SKM-1 (cell line): ENCODE measurements at regions not wholly inside any gene's neighbourhood (a gene's known extent, or its start where the extent isn't known, plus 50 kb on each side); places are given as distances from the start of the nearest gene placed in this dataset.

Experiments used
- DNase-seq: peaks from one replicate; lab custom pipeline; 2025; ENCODE audit not compliant: unreplicated experiment; lab: John Stamatoyannopoulos, UW

DNA sequence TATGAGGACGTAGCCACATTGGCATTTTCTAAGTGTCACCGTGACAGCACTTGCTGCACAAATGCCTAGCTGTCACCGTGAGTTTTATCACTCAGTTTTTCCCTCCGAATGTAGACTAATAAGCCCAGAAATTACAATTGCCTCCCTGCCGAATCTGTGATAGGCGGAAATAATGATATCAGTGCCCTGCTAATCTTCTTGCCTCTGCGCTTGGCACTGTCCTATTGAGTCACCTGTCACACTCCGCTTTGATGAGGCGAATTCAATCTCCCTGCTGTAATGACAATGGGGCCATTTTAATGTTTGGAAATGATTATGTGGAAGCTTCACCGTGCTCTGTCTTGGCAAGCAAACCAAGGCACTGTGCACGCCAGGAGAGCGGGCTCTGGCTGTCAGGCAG lies 112.8 kb downstream of the LINC00237 start:
- no peak for DNase-seq

DNA sequence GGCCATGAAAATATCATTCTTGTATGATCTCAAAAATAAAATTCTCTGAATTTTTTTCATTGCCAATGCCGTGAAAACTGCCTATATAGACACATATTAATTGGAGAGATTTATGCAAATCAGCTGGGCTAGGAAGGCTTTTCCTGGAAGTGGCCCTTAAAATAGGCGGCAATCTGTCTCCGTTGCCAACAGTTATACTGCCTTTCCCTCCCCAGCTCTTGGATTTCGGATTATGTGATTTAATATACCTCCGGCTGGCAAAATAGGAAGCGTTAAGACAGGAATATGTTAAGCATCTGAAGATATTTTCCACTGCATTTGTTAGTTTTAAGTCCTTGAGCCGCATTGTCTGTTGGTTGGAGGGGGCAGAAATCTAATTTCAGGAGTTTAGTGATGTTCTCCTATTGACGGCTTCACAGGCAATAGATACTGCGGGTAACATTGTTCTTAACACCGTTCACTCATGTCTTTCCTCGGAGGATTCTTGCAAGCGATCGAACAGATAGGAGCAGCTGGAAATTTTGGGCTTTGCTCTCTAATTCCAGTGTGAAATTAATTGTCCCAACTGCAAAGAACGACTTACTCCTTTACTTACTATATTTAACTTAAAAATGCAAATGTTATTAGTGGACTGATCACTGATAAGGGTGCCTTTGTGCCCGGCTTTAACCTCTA lies 113.3 kb downstream of the LINC00237 start:
- no peak for DNase-seq

DNA sequence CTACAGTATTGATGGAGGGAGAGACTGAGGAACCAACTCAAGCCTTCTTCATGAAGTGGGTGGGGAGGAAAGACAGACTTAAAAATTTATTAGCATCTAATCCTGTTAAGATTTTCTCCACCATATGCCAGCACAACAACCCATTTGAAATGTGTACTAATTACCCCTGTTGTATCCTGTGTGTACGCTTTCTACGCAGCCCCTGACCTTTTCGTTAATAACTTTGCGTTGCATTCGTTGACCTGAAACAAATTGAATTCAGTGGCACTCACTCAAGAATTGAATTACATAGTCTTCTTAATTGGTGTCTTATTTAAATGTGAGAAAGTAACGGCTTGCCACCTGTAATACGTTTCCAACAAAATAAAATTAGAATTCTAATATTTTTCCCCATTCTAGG lies 113.9 kb downstream of the LINC00237 start:
- DNase-seq = no peak

DNA sequence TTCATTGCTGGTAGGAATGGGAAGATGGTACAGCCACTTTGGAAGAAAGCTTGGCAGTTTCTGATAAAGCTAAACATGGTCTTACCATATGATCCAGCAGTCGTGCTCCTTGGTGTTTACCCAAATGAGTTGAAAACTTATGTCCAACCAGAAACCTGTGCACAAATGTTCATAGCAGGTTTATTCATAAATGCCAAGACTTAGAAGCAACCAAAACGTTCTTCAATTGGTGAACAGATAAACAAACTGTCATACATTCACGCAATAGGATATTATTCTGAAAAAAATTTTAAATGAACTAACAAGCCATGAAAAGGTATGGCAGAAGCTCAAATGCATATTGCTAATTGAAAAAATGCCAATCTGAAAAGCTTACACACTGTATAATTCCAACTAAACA lies 117.1 kb downstream of the LINC00237 start:
- no peak for DNase-seq

DNA sequence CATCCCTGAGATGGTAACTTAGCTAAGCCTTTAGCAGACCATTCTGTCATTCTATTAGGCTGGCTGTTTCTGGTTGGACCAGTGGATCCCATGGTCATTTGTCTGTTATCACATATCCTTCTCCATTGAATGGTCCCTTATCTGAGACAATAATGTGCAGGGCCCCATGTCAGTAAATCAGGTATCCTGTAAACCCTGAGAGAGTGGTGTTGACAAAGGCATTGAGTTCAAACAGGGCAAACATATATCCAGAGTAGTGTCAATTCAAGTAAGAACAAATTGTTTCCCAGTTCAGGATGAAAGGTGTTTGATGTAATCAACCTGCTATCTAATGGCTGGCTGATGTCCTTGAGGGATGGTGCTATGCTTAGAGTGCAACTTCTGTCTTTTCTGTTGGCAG lies 126.2 kb downstream of the LINC00237 start:
- no peak for DNase-seq

DNA sequence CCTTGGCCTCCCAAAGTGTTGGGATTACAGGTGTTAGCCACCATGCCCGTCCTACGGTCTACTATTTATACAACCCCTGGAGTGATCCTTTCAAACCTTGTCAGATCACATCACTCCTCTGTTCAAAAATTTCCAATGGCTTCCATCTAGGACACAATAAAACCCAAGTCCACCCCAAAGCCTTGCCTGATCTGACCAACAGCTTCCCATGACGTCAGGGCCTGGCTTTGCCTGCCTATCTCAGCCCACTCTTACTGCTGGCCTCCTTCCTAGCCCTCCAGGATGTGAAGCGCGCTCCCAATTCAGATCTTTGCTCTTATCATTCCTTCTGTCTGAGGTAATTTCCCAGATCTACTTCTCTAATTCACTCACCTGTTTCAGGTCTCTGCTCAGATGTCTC lies 128.4 kb downstream of the LINC00237 start:
- DNase-seq = no peak

DNA sequence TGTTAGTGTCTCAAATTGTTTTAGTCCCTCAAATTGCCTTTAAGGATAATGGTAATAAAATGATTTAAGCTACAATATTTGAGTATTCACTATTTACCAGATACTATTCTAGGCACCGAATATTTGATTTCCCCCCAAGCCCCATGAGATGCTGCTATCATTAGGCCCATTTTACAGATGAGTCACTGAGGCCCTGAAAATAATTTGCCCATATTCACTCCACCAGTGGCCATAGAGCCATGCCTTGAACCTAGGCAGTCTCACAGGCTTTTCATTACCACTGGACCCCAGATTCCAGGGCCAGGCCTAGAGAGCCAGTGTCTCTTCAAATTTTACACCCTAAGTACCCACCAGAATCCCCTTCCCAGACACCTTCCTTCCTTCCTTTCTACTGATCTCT lies 133.7 kb downstream of the LINC00237 start:
- no peak for DNase-seq

DNA sequence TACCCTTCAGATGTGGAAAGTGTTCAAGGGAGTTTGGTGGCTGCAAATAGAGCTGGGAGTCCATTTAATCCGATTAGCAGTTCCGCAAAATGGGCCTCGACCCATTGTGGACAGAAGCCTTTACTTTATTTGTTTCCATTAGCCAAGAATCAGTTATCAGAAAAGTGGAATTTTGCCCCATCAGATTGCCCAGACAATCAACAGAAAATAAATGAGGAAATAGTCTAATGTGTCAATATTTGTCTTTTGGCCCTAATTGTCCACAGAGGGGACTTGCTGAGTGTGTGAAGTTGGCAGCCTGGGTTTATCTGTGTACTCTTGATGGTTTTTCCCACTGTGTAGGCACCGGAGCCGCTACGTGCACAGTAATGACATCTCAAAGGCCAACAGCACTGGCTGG lies 134.3 kb downstream of the LINC00237 start:
- no peak for DNase-seq

DNA sequence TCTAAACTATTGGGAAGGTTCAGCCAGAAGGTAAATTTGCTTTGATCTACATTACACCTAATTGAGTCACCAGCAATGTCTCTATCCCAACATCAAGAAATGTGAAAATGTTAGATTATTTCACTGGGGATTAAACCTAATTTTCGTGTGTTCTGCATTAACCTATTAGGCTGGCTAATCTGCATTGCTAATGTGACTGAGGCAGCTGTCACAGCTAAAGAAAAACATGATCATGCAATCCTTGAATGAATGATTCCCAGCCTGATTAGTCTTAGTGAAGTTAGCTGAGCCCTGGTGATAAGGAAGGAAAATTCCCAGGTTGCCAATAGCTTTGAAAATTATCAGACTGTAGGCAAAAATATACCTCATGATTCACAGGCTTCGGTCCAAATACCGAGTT lies 135.3 kb downstream of the LINC00237 start:
- DNase-seq = no peak

DNA sequence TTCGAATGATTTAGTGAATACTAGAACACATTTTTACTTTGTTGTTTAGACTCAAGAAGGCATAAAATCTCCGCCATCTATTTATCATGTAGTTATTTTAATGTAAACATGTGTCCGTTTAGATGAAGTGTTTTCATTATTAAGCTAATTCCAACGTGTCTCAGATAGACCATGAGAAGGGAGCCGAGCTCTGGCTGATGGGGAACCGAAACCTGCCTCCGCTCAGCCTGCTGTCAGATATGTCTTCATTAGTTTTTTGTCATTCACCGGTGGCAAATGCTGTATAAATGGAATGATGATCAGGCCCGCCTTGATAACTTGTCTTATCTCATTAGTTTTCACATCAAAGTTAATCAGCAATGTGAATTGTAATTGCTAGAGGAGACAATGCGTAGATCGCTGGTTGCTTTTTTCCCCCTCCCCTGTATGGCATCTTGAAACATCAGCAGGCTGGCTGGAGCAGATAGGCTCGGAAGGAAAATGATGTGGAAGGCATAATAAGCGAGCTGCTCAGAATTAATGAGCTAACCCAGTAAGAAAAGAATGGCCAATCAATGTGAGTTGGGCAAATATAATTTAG lies 136.4 kb downstream of the LINC00237 start:
- DNase-seq = no peak

DNA sequence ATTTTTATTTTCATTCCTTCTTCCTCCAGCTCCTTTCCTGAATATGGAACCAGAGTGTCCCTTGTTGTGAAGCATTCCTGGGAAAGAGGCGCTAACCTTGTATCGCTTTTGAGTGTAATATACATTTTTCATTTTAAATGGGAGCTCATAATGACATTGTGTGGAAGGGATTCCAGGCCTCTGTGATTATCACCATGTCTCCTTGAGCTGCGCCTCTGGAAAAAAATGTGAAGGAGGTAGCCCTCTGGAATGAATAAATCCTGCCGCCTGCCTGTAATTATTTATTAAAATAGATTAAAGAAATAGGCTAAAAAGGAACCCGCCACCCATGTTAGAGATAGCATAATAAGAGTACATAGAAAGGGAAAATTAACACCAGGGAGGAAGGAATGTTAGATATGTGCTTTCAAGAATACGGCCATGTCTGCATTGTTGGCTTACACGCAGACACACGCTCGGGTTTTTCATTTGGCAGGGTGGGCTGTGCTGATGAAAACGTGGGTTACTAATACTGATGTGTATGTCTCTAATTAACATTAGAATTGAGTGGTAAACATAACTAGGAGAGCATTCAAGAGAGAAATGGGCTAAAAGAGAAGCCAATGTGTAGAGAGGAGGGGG lies 138.5 kb downstream of the LINC00237 start:
- DNase-seq = no peak

DNA sequence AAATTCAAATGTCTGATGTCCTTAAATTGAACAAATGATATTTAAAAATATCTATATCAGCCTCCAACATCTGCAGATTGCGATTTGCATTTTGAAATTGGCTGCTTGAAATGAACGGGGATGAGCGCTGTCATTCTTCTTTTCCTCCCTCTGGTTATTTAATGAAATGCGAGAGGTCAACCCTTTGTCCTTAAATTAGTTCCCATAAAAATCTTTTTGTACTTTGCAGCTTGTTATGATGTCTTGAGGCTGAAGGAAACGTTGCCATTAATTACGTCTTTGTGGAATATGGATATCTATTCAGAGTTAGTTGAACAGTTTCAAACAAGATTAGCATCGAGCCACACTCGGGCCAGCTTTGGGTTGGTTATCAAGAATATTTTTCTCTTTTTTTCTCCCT lies 140.0 kb downstream of the LINC00237 start:
- DNase-seq = no peak

DNA sequence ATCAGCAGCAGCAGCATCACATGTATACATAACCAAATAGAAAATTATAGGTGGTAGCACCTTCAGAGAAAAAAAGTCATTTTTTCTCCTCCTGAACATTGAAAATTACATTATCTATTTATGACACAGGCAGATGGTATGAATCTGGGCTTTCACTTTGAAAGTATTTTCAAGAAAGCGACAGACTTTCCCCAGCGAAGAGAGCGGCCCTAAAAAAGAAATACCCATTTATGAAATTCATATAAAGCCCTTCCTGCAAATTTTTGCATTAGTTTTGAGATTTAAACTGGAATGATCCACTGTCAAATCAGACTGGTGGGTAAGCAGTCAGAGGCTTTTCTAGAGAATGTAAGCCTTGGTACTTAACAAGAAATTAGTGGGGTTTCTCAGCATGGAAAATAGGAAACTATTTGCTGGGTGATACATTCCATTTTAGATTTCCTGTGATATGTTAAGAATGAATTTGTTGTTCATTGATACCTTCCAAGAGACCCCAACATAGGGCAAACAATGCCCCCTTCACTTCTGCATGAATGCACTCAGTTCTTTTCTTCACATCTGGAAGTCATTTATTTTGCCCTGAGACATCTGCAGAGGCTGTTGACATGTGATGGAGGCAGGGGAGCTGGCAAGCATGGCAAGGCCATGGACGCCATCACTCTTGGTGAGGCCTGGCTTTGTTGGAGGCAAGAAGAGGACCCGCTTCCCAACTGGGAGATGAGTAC lies 147.0 kb downstream of the LINC00237 start:
- DNase-seq = no peak

DNA sequence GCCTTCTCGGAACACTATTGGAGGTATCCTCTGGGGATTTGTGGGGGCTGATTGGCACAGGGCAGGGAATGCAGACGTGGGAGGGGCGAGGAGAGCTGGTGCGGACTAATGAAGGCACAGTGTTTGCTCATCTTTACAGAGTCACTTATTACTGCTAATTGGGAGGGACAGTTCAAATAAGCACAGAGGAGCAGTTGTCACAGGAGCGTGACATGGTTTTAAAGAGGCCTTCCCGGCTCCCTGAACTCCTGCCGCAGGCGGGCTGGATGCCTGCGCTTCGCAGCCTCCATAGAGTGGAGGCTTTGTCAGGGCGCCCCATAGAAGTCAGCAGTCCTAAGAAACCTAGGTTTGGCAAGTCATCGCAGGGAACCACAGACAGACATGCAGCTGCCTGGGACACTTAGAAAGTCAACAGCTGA lies 149.6 kb downstream of the LINC00237 start:
- DNase-seq = no peak

DNA sequence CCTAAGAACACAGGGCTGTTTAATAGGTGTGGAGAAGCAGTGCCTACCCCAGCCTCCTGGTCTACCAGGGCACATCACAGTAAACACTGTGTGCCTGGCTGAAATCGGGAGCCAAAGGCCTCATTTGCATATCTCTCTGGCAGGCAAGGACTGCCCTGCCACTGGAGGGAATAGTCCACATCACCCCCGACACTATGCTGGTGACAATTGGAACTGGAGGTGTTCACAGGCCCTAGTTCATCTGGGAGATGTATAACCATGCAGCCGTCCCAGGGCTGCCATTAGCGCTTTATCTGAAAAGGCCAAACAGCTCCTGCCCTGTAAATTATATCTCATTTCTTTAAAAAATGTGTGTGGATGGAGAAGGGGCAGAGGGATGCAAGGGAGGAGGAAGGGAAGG lies 150.3 kb downstream of the LINC00237 start:
- no peak for DNase-seq

DNA sequence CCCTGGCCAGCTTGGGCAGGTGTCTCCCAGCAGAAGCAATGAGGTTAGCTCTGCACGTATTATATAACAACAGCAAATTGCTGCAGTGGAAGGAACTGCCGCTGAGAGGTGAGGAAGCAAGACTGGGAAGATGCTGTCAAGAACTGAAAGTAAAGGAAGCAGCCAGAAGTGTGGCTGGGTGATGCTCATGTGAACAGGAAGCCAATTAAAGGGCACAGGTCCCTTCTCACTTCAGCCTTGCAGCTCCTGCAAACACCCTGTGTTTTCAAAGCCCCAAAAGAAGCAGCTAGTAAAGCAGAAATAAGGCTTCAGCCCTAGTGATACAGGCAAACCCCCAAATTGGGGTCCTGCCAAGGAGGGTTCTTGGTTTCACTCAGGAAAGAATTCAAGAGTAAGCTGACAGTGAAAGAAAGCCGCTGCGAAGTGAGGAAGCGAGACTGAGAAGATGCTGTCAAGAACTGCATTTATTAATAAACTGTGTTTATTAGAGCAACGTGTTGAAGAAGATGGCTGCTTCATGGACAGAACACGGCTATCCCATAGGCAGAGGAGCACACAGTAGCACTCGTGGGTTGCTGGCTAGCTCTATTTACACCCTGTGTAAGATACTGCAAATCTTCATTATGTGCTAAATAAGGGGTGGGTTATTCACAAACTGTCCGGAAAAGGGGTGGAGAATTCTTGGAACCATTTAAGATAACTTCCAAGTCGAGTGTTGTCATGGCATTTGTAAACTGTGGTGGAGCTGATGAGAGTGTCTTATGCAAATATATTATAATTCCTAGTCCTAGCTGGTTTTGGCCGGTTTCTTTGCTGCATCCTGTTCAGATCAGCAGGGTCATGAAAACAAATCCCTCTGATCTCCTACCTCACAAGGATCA lies 152.2 kb downstream of the LINC00237 start:
- DNase-seq = no peak

DNA sequence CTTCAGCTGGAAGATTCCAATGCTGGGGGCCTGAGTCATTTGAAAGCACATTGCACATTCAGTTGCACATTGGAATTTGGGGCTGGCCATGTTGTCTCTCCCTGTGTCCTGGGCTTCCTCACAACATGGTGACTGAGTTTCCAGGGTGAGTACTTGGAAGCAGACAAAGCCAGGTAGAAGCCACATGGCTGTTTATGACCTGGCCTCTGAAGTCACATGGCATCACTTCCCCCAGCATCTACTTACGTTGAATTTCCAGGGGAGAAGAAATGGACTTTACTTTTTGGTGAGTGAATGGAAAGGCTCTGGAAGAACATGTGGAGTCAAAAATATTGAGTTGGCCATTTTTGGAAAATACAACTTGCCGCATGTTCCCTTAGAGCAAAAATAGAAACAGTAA lies 155.5 kb downstream of the LINC00237 start:
- no peak for DNase-seq

DNA sequence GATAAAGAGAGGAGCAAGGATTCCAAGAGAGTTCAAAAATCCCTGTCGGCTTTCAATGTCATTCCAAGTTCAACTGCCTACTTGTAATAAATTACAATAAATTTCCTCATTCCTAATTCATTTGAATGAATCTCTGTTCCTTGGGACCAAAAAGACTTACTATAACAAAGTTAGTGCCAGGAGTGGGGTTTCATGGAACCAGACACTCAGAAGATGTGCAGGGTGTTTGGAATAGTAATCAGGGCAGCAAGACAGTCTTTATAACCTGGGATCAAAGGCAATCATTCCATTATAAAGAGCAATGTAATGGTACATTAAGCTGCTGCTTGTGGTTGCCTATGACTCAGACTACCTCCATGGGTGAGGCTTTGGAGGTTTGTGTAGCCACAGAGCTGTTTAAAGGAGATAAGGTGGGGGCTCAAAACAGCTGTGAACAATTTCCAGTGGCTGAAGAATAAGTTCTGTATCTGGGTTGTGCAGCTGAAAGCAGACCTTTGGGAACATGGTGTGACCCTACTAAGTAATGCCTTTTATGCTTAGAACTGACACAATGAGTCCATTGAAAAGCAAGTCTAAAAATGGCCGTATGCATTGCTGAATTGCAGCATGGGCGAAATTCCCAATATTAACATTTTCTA lies 159.9 kb downstream of the LINC00237 start:
- DNase-seq = no peak

DNA sequence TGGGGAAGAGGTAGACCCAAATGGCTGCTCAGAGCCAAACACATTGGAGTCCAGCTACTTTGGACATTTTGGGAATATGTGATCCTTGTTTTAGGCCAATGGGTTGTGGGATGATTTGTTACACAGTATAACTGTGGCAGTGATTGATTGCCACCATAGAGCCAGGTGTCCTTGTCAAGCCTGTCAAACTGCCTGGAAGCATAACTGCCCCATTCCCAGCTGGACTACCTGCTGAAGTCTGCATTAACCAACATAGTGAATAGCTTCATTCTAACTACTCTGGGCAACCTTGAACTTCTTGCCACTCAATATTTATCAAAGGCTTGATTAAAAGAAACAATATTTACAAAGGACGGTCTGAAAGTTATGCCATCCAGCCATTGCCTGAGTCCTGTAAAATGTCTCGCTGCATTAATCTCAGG lies 164.7 kb downstream of the LINC00237 start:
- no peak for DNase-seq

DNA sequence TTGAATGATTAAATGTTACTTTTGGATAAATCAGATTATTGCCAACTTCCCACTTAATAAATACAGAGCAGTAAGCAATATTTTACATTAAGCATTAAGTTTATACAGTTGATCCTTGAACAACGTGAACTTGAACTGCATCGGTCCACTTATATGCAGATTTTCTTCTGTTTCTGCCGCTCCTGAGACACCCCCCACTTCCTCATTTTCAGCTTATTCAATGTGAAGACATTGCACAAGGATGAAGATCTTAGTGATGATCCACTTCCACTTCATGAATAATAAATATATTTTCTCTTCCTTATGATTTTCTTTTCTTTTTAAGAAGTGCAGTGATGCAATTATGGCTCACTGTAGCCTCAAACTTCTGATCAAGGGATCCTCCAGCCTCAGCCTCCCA lies 167.2 kb downstream of the LINC00237 start:
- no peak for DNase-seq

DNA sequence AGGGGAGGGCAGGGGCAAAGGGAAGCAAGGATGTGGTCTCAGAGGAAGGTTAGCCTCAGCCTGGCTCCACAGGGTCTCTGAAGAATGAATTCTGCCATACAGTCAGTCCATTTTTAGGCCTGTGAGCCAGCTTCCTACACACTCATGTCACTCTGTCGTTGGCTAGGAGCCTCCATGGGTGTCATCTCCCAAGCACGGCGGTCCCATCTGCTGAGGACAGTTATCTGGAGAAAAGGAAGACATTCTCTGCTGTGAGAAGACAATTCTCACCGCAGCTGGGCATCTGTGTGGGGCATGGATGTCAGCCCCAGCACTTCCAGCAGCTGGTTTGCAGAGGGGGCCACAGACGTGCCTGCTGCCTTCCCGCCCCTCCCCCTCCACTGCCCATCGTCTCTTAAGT lies 167.6 kb downstream of the LINC00237 start:
- DNase-seq = no peak
